ENCODE measurements at regions not wholly inside any gene's neighbourhood (a gene's known extent, or its start where the extent isn't known, plus 50 kb on each side); places are given as distances from the start of the nearest gene placed in this dataset.
"Not testable (repeated sequence)": the region's sequence is repeated elsewhere in the genome, so short reads cannot be mapped to it uniquely, and the experiment has no call there.

GRCh38 chr11:98456308-98456680, 564.5 kb upstream of the CNTN5 start:
- DNase-seq, result no peak

GRCh38 chr11:98495016-98495415, 525.7 kb upstream of the CNTN5 start:
- DNase-seq, result no peak

- DNase-seq, result no peak
These were observed 525.1 kb upstream of the CNTN5 start for GRCh38 chr11:98495601-98496000.

DNA sequence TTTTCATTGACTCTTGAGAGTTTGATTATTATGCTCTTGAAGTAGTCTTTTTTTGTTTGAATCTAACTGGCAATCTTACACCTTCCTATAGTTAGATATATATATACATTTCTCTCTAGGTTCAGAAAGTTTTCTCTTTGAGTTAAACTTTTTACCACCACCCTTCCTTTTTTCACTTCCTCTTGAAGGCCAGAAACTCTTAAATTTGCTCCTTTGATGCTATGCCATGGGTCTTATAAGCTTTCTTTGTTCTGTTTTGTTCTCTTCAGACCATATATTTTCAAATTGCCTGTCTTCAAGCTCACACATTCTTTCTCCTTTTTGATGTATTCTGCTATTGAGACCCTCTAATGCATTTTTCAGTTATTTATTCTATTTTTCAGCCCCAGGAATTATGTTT, 513.5 kb upstream of the CNTN5 start:
- DNase-seq, result no peak

GRCh38 chr11:98512938-98513337, 507.8 kb upstream of the CNTN5 start:
- no peak for DNase-seq

GRCh38 chr11:98531576-98531975, 489.2 kb upstream of the CNTN5 start:
- DNase-seq, result no peak

DNA sequence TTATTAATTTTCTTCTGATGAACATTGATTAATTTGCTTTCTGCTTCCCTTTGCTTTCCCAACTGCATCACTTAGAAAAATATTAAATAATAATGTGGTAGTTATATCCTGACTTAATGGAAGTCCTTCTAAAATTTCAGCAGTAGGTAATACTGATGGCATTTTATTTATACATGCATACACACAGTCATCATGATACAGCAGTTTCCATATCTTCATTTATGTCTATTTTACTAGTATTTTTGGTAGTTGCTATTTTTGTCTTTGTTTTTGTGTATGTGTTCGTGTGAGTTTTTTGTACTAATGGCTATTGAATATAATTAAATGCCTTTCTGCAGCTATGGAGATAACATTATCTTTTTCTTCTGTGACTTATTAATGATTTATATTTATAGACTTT, 484.7 kb upstream of the CNTN5 start:
- DNase-seq, result no peak

- not testable (repeated sequence) for DNase-seq
These were observed 482.4 kb upstream of the CNTN5 start for GRCh38 chr11:98538358-98538757.

DNA sequence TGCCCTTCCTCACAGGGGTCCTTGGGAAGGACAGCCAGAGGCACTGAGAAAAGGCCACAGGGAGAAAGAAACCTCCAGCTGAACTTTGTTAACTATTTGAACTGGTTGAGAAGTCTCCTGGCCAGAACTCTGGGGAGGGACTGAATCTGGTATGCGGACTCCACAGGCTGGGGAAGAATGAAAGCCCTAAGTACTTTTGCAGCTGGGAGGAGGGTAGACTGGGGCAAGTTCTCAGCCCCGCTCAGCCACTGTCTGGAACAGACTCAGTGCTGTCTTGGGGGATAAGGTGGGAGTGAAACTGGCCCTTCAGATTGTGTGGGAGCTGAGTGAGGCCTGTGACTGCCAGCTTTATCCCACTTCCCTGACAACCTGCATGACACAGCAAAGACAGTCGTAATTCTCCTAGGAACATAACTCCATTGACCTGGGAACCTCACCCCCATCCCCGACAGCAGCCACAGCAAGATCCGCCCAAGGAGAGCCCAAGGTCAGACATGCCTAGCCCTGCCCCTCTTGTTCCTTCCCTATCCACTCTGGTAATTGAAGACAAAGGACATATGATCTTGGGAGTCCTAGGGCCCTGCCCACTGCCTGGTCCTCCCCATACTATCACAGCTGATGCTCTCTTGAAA, 475.1 kb upstream of the CNTN5 start:
- DNase-seq, result no peak

GRCh38 chr11:98549571-98549970, 471.2 kb upstream of the CNTN5 start:
- DNase-seq, result no peak

DNA sequence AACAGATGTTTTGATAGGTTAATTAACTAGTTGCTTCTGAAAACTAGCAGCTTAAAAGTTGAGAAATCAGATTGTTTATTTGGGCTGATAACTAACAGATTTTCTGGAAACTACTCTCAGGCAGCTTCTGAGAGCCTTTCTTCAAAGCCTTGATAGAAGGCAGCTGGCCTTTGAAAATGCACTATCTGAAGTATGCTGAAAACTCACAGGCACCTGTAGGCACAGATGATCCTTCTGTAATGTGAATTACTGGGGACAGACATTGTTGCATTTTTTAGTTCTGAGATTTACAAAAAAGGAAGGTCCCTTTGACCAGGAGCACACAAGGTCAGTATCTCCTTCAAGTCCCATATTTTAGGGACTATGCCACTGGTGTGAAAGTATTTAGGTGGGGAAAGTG, 460.8 kb upstream of the CNTN5 start:
- DNase-seq, result no peak

GRCh38 chr11:98561252-98561651, 459.5 kb upstream of the CNTN5 start:
- DNase-seq, result no peak

DNA sequence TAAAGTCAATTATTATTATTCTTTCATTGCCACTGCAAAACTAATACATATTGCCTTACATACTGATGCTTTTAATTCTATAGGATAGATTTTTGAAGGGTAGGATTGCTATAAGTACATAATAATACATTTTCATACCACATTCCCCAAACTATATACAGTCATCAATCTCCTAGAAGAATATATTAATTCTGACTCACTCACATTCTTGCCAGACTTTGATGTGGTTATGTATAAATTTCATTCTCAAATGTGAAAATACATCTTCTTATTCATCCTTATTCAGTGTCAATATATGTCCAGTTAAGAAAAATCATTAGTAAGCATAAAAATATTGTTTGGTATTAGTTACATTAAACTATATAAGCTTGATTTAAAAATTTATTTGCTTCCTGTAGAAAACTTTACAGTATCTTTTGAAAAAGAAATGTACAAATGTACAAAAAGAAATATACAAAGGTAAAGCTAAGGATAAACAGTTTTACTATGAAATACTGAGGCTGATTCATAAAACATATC, 458.8 kb upstream of the CNTN5 start:
- no peak for DNase-seq

DNA sequence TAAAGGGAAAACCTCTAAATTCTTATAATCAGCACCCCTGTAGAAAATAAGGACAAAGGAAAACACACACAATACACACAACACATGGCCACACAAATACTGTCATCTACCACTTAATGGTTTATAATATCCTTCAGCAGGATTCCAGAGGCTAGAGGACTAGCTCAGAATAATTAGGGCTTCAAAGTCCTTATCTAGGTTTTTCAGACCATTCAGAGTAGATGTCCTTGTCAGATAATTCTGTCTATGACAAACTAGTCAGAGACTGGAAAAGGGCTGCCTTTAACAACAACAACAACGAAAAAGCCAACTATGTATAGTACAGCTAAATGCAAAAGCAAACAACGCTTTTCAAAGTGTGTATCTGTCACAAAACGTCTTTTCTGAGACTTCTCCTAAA, 456.5 kb upstream of the CNTN5 start:
- no peak for DNase-seq

GRCh38 chr11:98564881-98565280, 455.9 kb upstream of the CNTN5 start:
- DNase-seq, result no peak

DNA sequence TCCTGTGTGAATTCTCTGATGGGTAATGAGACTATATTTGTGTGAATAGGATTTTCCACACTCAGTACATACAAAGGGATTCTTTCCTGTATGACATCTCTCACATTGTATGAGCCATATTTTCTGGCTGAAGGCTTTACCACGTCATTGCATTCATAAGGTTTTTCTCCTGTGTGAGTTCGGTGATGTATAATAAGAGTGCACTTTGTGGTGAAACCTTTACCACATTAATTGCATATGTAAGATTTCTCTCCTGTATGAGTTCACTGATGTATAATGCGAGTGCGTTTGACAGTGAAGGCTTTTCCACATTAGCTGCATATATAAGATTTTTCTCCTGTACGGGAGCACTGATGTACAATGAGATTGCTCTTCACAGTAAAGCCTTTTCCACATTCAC, 455.4 kb upstream of the CNTN5 start:
- DNase-seq, result no peak

- no peak for DNase-seq
These were observed 453.8 kb upstream of the CNTN5 start for GRCh38 chr11:98566978-98567377.

GRCh38 chr11:98568013-98568412, 452.7 kb upstream of the CNTN5 start:
- peak; percentile 23 for DNase-seq

DNA sequence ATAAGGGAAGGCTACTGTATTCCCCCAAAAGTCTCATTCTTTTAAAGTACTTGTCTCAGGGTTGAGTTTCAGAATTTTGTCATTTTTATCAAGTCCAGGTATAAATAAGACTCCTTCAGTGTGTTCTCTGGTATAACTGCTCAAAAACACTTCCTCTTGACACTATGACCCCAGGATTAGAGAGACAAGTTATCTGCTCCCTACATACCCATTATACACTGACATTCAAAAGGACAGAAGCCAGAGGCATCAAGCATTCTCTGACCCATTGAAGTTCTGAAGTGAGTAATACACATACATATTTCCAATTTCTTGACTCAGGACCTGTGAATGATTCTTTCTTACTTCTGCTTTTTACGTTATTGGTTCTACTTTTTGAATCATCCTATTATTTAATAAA, 447.8 kb upstream of the CNTN5 start:
- no peak for DNase-seq

DNA sequence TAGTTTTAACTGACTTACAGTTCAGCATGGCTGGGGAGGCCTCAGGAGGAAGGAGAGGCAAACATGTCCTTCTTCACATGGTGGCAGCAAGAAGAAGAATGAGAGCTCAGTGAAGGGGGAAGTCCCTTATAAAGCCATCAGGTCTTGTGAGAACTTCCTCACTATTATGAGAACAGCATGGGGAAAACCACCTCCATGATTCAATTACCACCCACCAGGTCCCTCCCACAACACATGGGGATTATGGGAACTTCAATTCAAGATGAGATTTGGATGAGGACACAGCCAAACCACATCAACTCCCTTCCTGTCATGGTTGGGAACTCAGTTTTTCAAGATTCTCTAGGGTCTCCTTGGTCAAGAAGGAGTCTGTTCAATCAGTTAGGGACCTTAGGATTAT, 432.9 kb upstream of the CNTN5 start:
- no peak for DNase-seq

- DNase-seq, result no peak
These were observed 430.8 kb upstream of the CNTN5 start for GRCh38 chr11:98589967-98590366.

GRCh38 chr11:98600103-98600502, 420.6 kb upstream of the CNTN5 start:
- no peak for DNase-seq

DNA sequence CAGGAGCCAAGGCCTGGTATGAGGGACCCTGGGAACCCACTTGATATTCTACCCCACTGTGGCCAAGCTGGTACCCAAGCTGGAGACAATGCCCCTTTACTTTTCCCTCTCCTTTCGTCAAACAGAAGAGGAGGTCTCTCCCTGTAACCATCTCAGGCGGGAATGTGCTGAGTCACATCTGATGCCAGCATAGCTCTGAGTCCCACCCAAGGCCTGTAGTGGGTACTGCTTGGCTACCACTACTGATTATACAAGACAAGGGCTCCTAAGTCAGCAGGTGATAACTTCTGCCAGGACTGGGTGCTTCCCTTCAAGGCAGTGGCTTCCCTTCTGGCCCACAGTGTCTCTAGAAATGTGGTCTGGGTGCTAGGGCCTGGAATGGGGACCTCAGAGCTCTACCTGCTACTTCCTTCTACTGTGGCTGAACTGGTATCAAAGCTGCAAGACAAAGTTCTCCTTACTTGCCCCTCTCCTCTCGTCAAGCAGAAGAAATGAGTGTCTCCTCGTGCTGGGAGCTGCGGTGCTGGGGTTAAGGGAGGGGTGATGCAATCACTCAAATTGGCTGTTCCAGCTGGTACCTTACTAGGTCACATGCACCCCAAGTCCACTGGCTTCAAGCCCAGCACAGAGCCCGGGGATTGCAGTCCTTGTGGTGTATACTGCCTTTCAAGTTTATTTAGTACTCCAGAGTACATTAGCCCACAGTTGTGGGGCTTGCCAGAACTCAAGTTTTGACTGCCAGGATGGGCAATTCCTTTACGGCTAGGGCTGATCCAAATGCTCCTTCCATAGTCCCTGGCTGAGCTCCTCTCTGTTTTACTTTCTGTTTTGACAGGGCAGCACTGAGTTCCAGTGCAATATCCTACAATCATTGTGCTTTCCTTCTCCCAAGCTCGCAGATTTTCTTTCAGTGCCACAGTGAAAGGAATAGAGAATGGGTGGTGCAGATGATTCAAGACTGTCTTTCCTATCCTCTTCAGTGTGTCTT, 419.7 kb upstream of the CNTN5 start:
- no peak for DNase-seq

GRCh38 chr11:98616098-98616655, 404.6 kb upstream of the CNTN5 start:
- no peak for DNase-seq

All from fibroblast of skin of right quadriceps (primary cell).